GM23338 (cell line): ENCODE measurements at regions not wholly inside any gene's neighbourhood (a gene's known extent, or its start where the extent isn't known, plus 50 kb on each side); places are given as distances from the start of the nearest gene placed in this dataset.

Experiments
- ATAC-seq: fragments of 200-7000 bp; cut with Tn5 transposase; 3 replicates; pipeline ENCODE4 v1.9.1; 2020
- DNase-seq: peaks from one replicate; pipeline ENCODE4 v3.0.0-alpha.2; 2015; ENCODE audit warnings: low spot score
- H2AFZ ChIP-seq: fragments of 200-600 bp; sonication (generic); 2 replicates; pipeline ENCODE4 v1.8.0; 2016; ENCODE audit warnings: antibody characterized with exemption, mild to moderate bottlenecking, moderate library complexity
- H3F3A ChIP-seq: fragments of 200-600 bp; sonication (generic); replicated peaks from 2 replicates; pipeline ENCODE4 v1.8.0; 2017; ENCODE audit warnings: antibody characterized with exemption, mixed run types, low read depth
- H3K27ac ChIP-seq: fragments of 200-600 bp; sonication (generic); 2 replicates; pipeline ENCODE4 v1.6.1; 2016; ENCODE audit warnings: low read depth
- H3K27me3 ChIP-seq: fragments of 200-600 bp; sonication (generic); 2 replicates; pipeline ENCODE4 v1.8.0; 2016; ENCODE audit warnings: mild to moderate bottlenecking, mixed run types, moderate library complexity; ENCODE audit not compliant: insufficient read depth
- H3K36me3 ChIP-seq: fragments of 200-600 bp; sonication (generic); 2 replicates; pipeline ENCODE4 v1.8.0; 2016; ENCODE audit warnings: mild to moderate bottlenecking; ENCODE audit not compliant: insufficient read depth
- H3K4me1 ChIP-seq: fragments of 200-600 bp; sonication (generic); 2 replicates; pipeline ENCODE4 v1.8.0; 2016; ENCODE audit warnings: mild to moderate bottlenecking, moderate library complexity; ENCODE audit not compliant: insufficient read depth
- H3K4me2 ChIP-seq: fragments of 200-600 bp; sonication (generic); 2 replicates; pipeline ENCODE4 v1.7.1; 2017; ENCODE audit warnings: mixed run types
- H3K4me3 ChIP-seq: fragments of 200-600 bp; sonication (generic); 2 replicates; pipeline ENCODE4 v1.6.1; 2016; ENCODE audit warnings: mixed run types
- H3K79me2 ChIP-seq: fragments of 200-600 bp; sonication (generic); replicated peaks from 2 replicates; pipeline ENCODE4 v1.8.0; 2017; ENCODE audit warnings: mild to moderate bottlenecking; ENCODE audit not compliant: insufficient read depth
- H3K9me2 ChIP-seq: fragments of 200-600 bp; sonication (generic); 2 replicates; pipeline ENCODE4 v1.8.0; 2017; ENCODE audit not compliant: insufficient read depth
- H4K20me1 ChIP-seq: fragments of 200-600 bp; sonication (generic); replicated peaks from 2 replicates; pipeline ENCODE4 v1.8.0; 2017; ENCODE audit warnings: mild to moderate bottlenecking; ENCODE audit not compliant: insufficient read depth
- H3K27ac Mint-ChIP-seq: 2 replicates; pipeline ENCODE4 v1.8.0; 2020; ENCODE audit warnings: inconsistent platforms, mild to moderate bottlenecking, moderate library complexity, mixed read lengths
- H3K27me3 Mint-ChIP-seq: 3 replicates; pipeline ENCODE4 v1.8.0; 2022; ENCODE audit warnings: low read depth, mild to moderate bottlenecking, moderate library complexity, mixed read lengths, inconsistent platforms; ENCODE audit not compliant: insufficient read depth, poor library complexity
- H3K36me3 Mint-ChIP-seq: 3 replicates; pipeline ENCODE4 v1.8.0; 2021; ENCODE audit warnings: low read depth, mild to moderate bottlenecking, inconsistent platforms, moderate library complexity, mixed read lengths
- H3K4me1 Mint-ChIP-seq: 3 replicates; pipeline ENCODE4 v1.8.0; 2020; ENCODE audit warnings: mild to moderate bottlenecking, inconsistent platforms, mixed read lengths
- H3K4me3 Mint-ChIP-seq: 3 replicates; pipeline ENCODE4 v1.8.0; 2021; ENCODE audit warnings: moderate library complexity, mild to moderate bottlenecking, inconsistent platforms, mixed read lengths
- H3K9me3 Mint-ChIP-seq: 3 replicates; pipeline ENCODE4 v1.8.0; 2020; ENCODE audit warnings: moderate library complexity, mild to moderate bottlenecking, inconsistent platforms, mixed read lengths
- CREB1 ChIP-seq: fragments of 250-450 bp; sonication (Bioruptor Pico); IDR thresholded peaks from 2 replicates; pipeline ENCODE4 v1.5.0; 2020; ENCODE audit warnings: low read depth, mild to moderate bottlenecking, moderate library complexity
- CTCF ChIP-seq, 2 experiments: fragments of 200-600 bp in 1 of 2; sonication (generic) in 1 of 2; conservative IDR thresholded peaks; 2 replicates each; pipeline versions ENCODE4 v1.5.1 to v1.6.1; 2016 to 2017; ENCODE audit warnings: antibody characterized with exemption in 2 of 2, low read depth in 2 of 2, mild to moderate bottlenecking in 2 of 2, moderate library complexity in 1 of 2
- ETS1 ChIP-seq: IDR thresholded peaks from 2 replicates; pipeline ENCODE4 v1.6.1; 2016; ENCODE audit warnings: antibody characterized with exemption
- EZH2 ChIP-seq: fragments of 200-600 bp; sonication (generic); IDR thresholded peaks from one replicate; pipeline ENCODE4 v1.8.0; 2017; ENCODE audit warnings: antibody characterized with exemption, mild to moderate bottlenecking, low read depth; ENCODE audit not compliant: unreplicated experiment
- EZH2phosphoT487 ChIP-seq: fragments of 200-600 bp; sonication (generic); IDR thresholded peaks from one replicate; pipeline ENCODE4 v1.8.1; 2018; ENCODE audit warnings: antibody characterized with exemption; ENCODE audit not compliant: unreplicated experiment
- JUNB ChIP-seq: IDR thresholded peaks from one replicate; pipeline ENCODE4 v1.6.1; 2016; ENCODE audit warnings: antibody characterized with exemption; ENCODE audit not compliant: unreplicated experiment
- NANOG ChIP-seq: IDR thresholded peaks from 2 replicates; pipeline ENCODE4 v1.6.1; 2016; ENCODE audit warnings: antibody characterized with exemption, borderline replicate concordance
- POLR2AphosphoS5 ChIP-seq: IDR thresholded peaks from 2 replicates; pipeline ENCODE4 v1.6.1; 2016; ENCODE audit warnings: antibody characterized with exemption, low read depth
- REST ChIP-seq: IDR thresholded peaks from one replicate; pipeline ENCODE4 v1.6.1; 2018; ENCODE audit warnings: antibody characterized with exemption; ENCODE audit not compliant: unreplicated experiment
- STAT1 ChIP-seq: IDR thresholded peaks from one replicate; pipeline ENCODE4 v1.6.1; 2016; ENCODE audit warnings: antibody characterized with exemption; ENCODE audit not compliant: unreplicated experiment
- ZNF114 ChIP-seq: fragments of 250-450 bp; sonication (Bioruptor Pico); IDR thresholded peaks from 2 replicates; pipeline ENCODE4 v1.5.0; 2020; ENCODE audit warnings: mild to moderate bottlenecking, moderate library complexity
- ZNF331 ChIP-seq: fragments of 250-450 bp; sonication (Bioruptor Pico); IDR thresholded peaks from 2 replicates; pipeline ENCODE4 v1.5.0; 2020; ENCODE audit warnings: low read depth, mild to moderate bottlenecking, moderate library complexity
- ZNF462 ChIP-seq: fragments of 250-450 bp; sonication (Bioruptor Pico); IDR thresholded peaks from 2 replicates; pipeline ENCODE4 v1.5.0; 2020; ENCODE audit warnings: mild to moderate bottlenecking, moderate library complexity

- Histone ChIP-seq H3K27ac (no peak overlapping the region), H3K79me2 (no peaks in the 10 kb centered on the region), H2AFZ (no peak overlapping the region), H3K27me3 (no peaks in the 10 kb centered on the region), H3K4me3 (no peak overlapping the region), H4K20me1 (no peaks in the 10 kb centered on the region), H3K4me1 (no peaks in the 10 kb centered on the region), H3F3A (no peaks in the 10 kb centered on the region), H3K36me3 (no peaks in the 10 kb centered on the region), H3K9me2 (no peaks in the 10 kb centered on the region), H3K4me2 (no peak overlapping the region)
- no peak for DNase-seq
- no peak for TF ChIP-seq POLR2AphosphoS5
- TF ChIP-seq REST: no peak
- TF ChIP-seq ZNF462 (CRISPR knock-in tag): no peak
- TF ChIP-seq STAT1: no peak
- TF ChIP-seq ZNF331 (CRISPR knock-in tag): no peak
- TF ChIP-seq JUNB: no peak
- no peak for TF ChIP-seq EZH2phosphoT487
- no peak for TF ChIP-seq ZNF114 (CRISPR knock-in tag)
- no peak for TF ChIP-seq EZH2
- no peak for TF ChIP-seq ETS1
- TF ChIP-seq CREB1 (CRISPR knock-in tag): no peak
- no peak for TF ChIP-seq NANOG
- TF ChIP-seq CTCF (conservative IDR thresholded peaks at IDR 0.05; ENCODE audit: low read depth in 2 of 2): no peak
- Mint-ChIP-seq H3K4me1 (no peaks in the 10 kb centered on the region), H3K4me3 (no peak overlapping the region), H3K9me3 (peaks cover 9% of the 10 kb centered on the region; the same call in 1 of the 3 replicates), H3K27ac (no peak overlapping the region), H3K36me3 (peaks cover 7% of the 10 kb centered on the region; the same call in 2 of the 3 replicates), H3K27me3 (peaks cover 5% of the 10 kb centered on the region)
- ATAC-seq: no peak
Measured at GRCh38 chr2:41109744-41110143, 657.9 kb upstream of the SLC8A1 start.
